Liver (tissue), 7 donors: ENCODE measurements at regions not wholly inside any gene's neighbourhood (a gene's known extent, or its start where the extent isn't known, plus 50 kb on each side); places are given as distances from the start of the nearest gene placed in this dataset.

Experiments used
- DNase-seq: peaks from one replicate; pipeline ENCODE4 v3.0.0-alpha.2; 2017; ENCODE audit warnings: low spot score
- H3K27ac ChIP-seq, 2 donors: one replicate each; pipeline ENCODE4 v1.7.0; 2013; ENCODE audit warnings: inconsistent platforms in 2 of 2, low read length in 2 of 2, control low read depth in 1 of 2, low read depth in 1 of 2, mild to moderate bottlenecking in 1 of 2
- H3K27me3 ChIP-seq, 4 donors: one replicate each; pipeline versions ENCODE4 v1.6.1 to v1.7.0; 2013; ENCODE audit warnings: low read length in 3 of 4, inconsistent platforms in 1 of 4, mild to moderate bottlenecking in 1 of 4, moderate library complexity in 1 of 4; ENCODE audit not compliant: control insufficient read depth in 4 of 4, insufficient read depth in 4 of 4
- H3K36me3 ChIP-seq, 4 donors: one replicate each; pipeline versions ENCODE4 v1.6.1 to v1.7.0; 2013; ENCODE audit warnings: low read length in 3 of 4, mild to moderate bottlenecking in 3 of 4, low read depth in 1 of 4, moderate library complexity in 1 of 4; ENCODE audit not compliant: control insufficient read depth in 4 of 4, insufficient read depth in 3 of 4
- H3K4me1 ChIP-seq, 4 donors: one replicate each; pipeline versions ENCODE4 v1.6.1 to v1.7.0; 2013; ENCODE audit warnings: low read length in 3 of 4, mild to moderate bottlenecking in 3 of 4, moderate library complexity in 1 of 4; ENCODE audit not compliant: control insufficient read depth in 4 of 4, insufficient read depth in 4 of 4
- H3K4me3 ChIP-seq, 3 donors: one replicate each; pipeline versions ENCODE4 v1.6.1 to v1.7.0; 2013; ENCODE audit warnings: low read length in 3 of 3, control low read depth in 1 of 3, low read depth in 1 of 3, mild to moderate bottlenecking in 1 of 3
- H3K9ac ChIP-seq, 2 donors: one replicate each; pipeline ENCODE4 v1.7.0; 2013; ENCODE audit warnings: low read length in 2 of 2, mild to moderate bottlenecking in 2 of 2, moderate library complexity in 2 of 2, control low read depth in 1 of 2, low read depth in 1 of 2
- H3K9me3 ChIP-seq, 4 donors: one replicate each; pipeline versions ENCODE4 v1.6.1 to v1.7.0; 2013; ENCODE audit warnings: low read length in 3 of 4; ENCODE audit not compliant: control insufficient read depth in 4 of 4
- EGR1 ChIP-seq, 2 donors: IDR thresholded peaks; 2 replicates each; pipeline ENCODE4 v1.6.1; 2016 to 2018; ENCODE audit warnings: antibody characterized with exemption in 2 of 2, low read depth in 2 of 2
- FOXA1 ChIP-seq: IDR thresholded peaks from 2 replicates; pipeline ENCODE4 v1.6.1; 2016; ENCODE audit warnings: antibody characterized with exemption
- FOXA2 ChIP-seq: IDR thresholded peaks from 2 replicates; pipeline ENCODE4 v1.6.1; 2016; ENCODE audit warnings: antibody characterized with exemption
- GABPA ChIP-seq, 2 donors: IDR thresholded peaks in 1 of 2; conservative IDR thresholded peaks in 1 of 2; 2 replicates each; pipeline ENCODE4 v1.6.1; 2016; ENCODE audit warnings: antibody characterized with exemption in 2 of 2, mild to moderate bottlenecking in 1 of 2, moderate library complexity in 1 of 2
- HNF4A ChIP-seq, 2 donors: conservative IDR thresholded peaks; 2 replicates each; pipeline ENCODE4 v1.6.1; 2016; ENCODE audit warnings: antibody characterized with exemption in 2 of 2, mild to moderate bottlenecking in 2 of 2
- HNF4G ChIP-seq: IDR thresholded peaks from 2 replicates; pipeline ENCODE4 v1.6.1; 2016; ENCODE audit warnings: antibody characterized with exemption
- RAD21 ChIP-seq, 2 donors: IDR thresholded peaks; 2 replicates each; pipeline ENCODE4 v1.6.1; 2016; ENCODE audit warnings: antibody characterized with exemption in 2 of 2, mild to moderate bottlenecking in 2 of 2
- RXRA ChIP-seq, 2 donors: IDR thresholded peaks; 2 replicates each; pipeline ENCODE4 v1.6.1; 2017 to 2018; ENCODE audit warnings: antibody characterized with exemption in 2 of 2, mild to moderate bottlenecking in 1 of 2
- SP1 ChIP-seq: IDR thresholded peaks from 2 replicates; pipeline ENCODE4 v1.6.1; 2018; ENCODE audit warnings: antibody characterized with exemption, mild to moderate bottlenecking
- TAF1 ChIP-seq: conservative IDR thresholded peaks from 2 replicates; pipeline ENCODE4 v1.6.1; 2016; ENCODE audit warnings: antibody characterized with exemption, mild to moderate bottlenecking
- WGBS: extraction: QIAGEN DNeasy Blood & Tissue Kit; methylation state at CpG from one replicate; pipeline ENCODE4 v1.1.7; 2013; 5-methylcytosine and 5-hydroxymethylcytosine counted together
- TF ChIP-seq, protein P1 (sequence below): IDR thresholded peaks from 2 replicates; pipeline ENCODE4 v1.6.1; 2016; ENCODE audit warnings: antibody characterized with exemption
- TF ChIP-seq, protein P2 (sequence below): IDR thresholded peaks from 2 replicates; pipeline ENCODE4 v1.6.1; 2016; ENCODE audit warnings: antibody characterized with exemption
- TF ChIP-seq, protein P3 (sequence below): IDR thresholded peaks from 2 replicates; pipeline ENCODE4 v1.6.1; 2016; ENCODE audit warnings: antibody characterized with exemption
- TF ChIP-seq, protein P4 (sequence below): IDR thresholded peaks from 2 replicates; pipeline ENCODE4 v1.6.1; 2016; ENCODE audit warnings: antibody characterized with exemption, mild to moderate bottlenecking
- donor health status: healthy.
- donor health status: healthy.
- donor health status: healthy.
- donor health status: healthy.

DNA sequence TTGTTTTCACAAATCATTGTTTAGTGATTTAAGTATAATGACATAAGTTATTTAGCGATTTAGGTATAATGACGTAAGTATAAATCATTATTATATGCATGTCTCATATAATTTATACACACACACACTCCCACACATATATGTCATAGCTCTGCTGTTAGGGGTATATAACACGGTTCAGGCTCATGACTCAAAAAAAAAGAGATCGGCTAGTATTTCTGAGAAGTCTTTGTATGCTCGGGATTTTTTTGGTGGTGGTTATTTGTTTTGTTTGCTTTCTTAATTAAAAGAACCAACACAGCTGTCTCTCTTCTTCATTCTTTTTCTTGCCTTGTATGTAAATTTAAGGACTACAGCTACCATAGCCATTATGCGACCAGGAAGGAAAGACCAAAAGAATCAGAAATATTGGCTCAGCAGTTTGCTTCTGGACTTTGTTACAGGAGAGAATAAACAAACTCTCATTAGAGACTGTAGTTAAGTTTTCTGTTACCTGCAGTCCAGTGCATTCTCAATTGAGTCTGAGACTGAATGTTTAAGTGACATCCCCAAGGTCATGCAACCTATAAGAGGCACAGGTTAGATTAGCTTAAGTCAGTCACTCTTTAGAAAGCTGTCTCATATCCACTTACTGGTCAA is 83.2 kb upstream of the NREP start:
- 70% methylated on average over 6 of the region's 6 CpGs for WGBS
- H3K4me3 ChIP-seq: no peak overlapping the region
- peaks cover 0 to 10% (median 0%) of the 10 kb centered on the region in 4 donors for H3K4me1 ChIP-seq
- no peak for DNase-seq
- H3K27ac ChIP-seq: no peak overlapping the region
- H3K9ac ChIP-seq: no peak overlapping the region
- no peaks in the 10 kb centered on the region for H3K9me3 ChIP-seq
- H3K27me3 ChIP-seq: no peaks in the 10 kb centered on the region
- H3K36me3 ChIP-seq: no peaks in the 10 kb centered on the region
- TF ChIP-seq SP1: peak; percentile 67
- TF ChIP-seq FOXA2: no peak
- peak; percentile 54 to 79 for TF ChIP-seq HNF4A (conservative IDR thresholded peaks at IDR 0.05)
- TF ChIP-seq TAF1: no peak
- TF ChIP-seq, protein P1, sequence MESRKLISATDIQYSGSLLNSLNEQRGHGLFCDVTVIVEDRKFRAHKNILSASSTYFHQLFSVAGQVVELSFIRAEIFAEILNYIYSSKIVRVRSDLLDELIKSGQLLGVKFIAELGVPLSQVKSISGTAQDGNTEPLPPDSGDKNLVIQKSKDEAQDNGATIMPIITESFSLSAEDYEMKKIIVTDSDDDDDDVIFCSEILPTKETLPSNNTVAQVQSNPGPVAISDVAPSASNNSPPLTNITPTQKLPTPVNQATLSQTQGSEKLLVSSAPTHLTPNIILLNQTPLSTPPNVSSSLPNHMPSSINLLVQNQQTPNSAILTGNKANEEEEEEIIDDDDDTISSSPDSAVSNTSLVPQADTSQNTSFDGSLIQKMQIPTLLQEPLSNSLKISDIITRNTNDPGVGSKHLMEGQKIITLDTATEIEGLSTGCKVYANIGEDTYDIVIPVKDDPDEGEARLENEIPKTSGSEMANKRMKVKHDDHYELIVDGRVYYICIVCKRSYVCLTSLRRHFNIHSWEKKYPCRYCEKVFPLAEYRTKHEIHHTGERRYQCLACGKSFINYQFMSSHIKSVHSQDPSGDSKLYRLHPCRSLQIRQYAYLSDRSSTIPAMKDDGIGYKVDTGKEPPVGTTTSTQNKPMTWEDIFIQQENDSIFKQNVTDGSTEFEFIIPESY: no peak
- TF ChIP-seq HNF4G: peak; percentile 30

DNA sequence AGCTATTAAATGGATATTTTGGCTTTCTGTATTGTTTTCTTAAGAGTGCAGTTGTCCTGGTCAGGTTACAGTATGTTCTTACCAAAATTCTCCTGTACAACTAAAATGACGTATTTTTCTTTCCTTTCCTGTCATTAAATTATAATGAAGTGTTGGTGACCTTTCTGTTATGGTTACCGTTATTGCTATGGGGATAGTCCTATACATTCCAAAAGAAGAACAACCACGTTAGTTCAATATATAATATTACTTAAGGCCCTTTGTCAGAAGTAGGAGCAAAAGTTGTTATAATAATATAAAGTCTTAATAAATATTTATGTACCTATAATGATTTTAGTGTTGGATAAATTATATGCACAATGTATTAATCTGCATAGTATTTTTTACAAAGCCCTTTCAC is 82.4 kb upstream of the NREP start:
- Histone ChIP-seq H3K4me3 (no peak overlapping the region), H3K27ac (no peak overlapping the region), H3K36me3 (no peaks in the 10 kb centered on the region), H3K27me3 (no peaks in the 10 kb centered on the region), H3K9me3 (no peaks in the 10 kb centered on the region), H3K9ac (no peak overlapping the region), H3K4me1 (peaks cover 0 to 10% (median 0%) of the 10 kb centered on the region in 4 donors)
- no peak for DNase-seq
- WGBS: 95% methylated on average over 3 of the region's 3 CpGs
- TF ChIP-seq EGR1 (IDR thresholded peaks at IDR 0.05; ENCODE audit: low read depth in 2 of 2) (no peak), TAF1 (no peak), RXRA (IDR thresholded peaks at IDR 0.05) (no peak), HNF4A (conservative IDR thresholded peaks at IDR 0.05) (no peak), GABPA (IDR thresholded peaks at IDR 0.05 in 1 of 2, conservative IDR thresholded peaks at IDR 0.05 in 1 of 2) (no peak), FOXA1 (no peak), RAD21 (IDR thresholded peaks at IDR 0.05) (no peak), SP1 (no peak)
- TF ChIP-seq, protein P1: no peak
- TF ChIP-seq, protein P2, sequence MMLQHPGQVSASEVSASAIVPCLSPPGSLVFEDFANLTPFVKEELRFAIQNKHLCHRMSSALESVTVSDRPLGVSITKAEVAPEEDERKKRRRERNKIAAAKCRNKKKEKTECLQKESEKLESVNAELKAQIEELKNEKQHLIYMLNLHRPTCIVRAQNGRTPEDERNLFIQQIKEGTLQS: no peak
- TF ChIP-seq, protein P3, sequence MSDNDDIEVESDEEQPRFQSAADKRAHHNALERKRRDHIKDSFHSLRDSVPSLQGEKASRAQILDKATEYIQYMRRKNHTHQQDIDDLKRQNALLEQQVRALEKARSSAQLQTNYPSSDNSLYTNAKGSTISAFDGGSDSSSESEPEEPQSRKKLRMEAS: no peak

DNA sequence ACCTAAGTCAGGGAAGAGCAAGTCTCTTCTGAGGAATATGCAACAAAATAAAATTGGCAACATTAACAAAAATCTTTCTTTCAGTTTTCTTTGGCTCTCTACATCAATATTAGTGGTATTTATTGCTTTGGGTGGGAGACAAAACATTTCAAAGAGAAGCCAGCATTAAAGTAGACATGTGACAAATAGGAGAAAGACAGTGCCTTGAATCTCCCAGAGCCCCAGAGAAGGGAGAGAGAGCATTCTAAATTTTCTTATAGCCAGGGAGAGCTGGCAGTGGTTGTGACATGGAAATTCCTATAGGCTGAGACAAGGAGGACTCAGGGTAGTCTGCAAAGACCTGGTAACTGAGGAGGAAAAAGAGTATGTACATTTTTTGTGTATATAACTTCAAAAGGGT is 79.4 kb upstream of the NREP start:
- Histone ChIP-seq H3K4me3 (no peak overlapping the region), H3K27ac (no peak overlapping the region), H3K4me1 (peaks cover 0 to 10% (median 0%) of the 10 kb centered on the region in 4 donors), H3K36me3 (no peaks in the 10 kb centered on the region), H3K9ac (no peak overlapping the region), H3K9me3 (no peaks in the 10 kb centered on the region), H3K27me3 (no peaks in the 10 kb centered on the region)
- DNase-seq: no peak
- TF ChIP-seq EGR1 (IDR thresholded peaks at IDR 0.05; ENCODE audit: low read depth in 2 of 2) (no peak), GABPA (IDR thresholded peaks at IDR 0.05 in 1 of 2, conservative IDR thresholded peaks at IDR 0.05 in 1 of 2) (no peak), HNF4A (conservative IDR thresholded peaks at IDR 0.05) (no peak)
- TF ChIP-seq, protein P1: no peak
- TF ChIP-seq, protein P3: no peak
- TF ChIP-seq, protein P4, sequence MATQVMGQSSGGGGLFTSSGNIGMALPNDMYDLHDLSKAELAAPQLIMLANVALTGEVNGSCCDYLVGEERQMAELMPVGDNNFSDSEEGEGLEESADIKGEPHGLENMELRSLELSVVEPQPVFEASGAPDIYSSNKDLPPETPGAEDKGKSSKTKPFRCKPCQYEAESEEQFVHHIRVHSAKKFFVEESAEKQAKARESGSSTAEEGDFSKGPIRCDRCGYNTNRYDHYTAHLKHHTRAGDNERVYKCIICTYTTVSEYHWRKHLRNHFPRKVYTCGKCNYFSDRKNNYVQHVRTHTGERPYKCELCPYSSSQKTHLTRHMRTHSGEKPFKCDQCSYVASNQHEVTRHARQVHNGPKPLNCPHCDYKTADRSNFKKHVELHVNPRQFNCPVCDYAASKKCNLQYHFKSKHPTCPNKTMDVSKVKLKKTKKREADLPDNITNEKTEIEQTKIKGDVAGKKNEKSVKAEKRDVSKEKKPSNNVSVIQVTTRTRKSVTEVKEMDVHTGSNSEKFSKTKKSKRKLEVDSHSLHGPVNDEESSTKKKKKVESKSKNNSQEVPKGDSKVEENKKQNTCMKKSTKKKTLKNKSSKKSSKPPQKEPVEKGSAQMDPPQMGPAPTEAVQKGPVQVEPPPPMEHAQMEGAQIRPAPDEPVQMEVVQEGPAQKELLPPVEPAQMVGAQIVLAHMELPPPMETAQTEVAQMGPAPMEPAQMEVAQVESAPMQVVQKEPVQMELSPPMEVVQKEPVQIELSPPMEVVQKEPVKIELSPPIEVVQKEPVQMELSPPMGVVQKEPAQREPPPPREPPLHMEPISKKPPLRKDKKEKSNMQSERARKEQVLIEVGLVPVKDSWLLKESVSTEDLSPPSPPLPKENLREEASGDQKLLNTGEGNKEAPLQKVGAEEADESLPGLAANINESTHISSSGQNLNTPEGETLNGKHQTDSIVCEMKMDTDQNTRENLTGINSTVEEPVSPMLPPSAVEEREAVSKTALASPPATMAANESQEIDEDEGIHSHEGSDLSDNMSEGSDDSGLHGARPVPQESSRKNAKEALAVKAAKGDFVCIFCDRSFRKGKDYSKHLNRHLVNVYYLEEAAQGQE: no peak
